Natural killer cell (primary cell): ENCODE measurements at regions not wholly inside any gene's neighbourhood (a gene's known extent, or its start where the extent isn't known, plus 50 kb on each side); places are given as distances from the start of the nearest gene placed in this dataset.

Experiments
- ATAC-seq, 3 donors: fragments of 150-1000 bp in 2 of 3; fragments of 200-7000 bp in 1 of 3; cut with Tn5 transposase; 1 replicate in 1 of 3; 2 replicates in 2 of 3; pipeline ENCODE4 v1.10.0; 2021; ENCODE audit warnings: mild to moderate bottlenecking in 2 of 3, moderate library complexity in 2 of 3
- DNase-seq, 2 donors: peaks; one replicate each; pipeline versions ENCODE4 v3.0.0 to v3.0.0-alpha.2; 2013 to 2021; ENCODE audit warnings: mixed read lengths in 1 of 2
- H3K27ac ChIP-seq: one replicate; pipeline ENCODE4 v1.5.1; 2013; ENCODE audit warnings: mild to moderate bottlenecking, low read length
- H3K27me3 ChIP-seq: one replicate; pipeline ENCODE4 v1.6.1; 2013; ENCODE audit warnings: low read length; ENCODE audit not compliant: control insufficient read depth, insufficient read depth
- H3K36me3 ChIP-seq: one replicate; pipeline ENCODE4 v1.6.1; 2013; ENCODE audit warnings: low read length; ENCODE audit not compliant: control insufficient read depth, insufficient read depth
- H3K4me1 ChIP-seq: one replicate; pipeline ENCODE4 v1.6.1; 2013; ENCODE audit warnings: low read length; ENCODE audit not compliant: control insufficient read depth, insufficient read depth
- H3K4me3 ChIP-seq: one replicate; pipeline ENCODE4 v1.5.1; 2013; ENCODE audit warnings: low read length
- H3K9me3 ChIP-seq: one replicate; pipeline ENCODE4 v1.6.1; 2013; ENCODE audit warnings: low read length; ENCODE audit not compliant: control insufficient read depth, insufficient read depth
- H3K27ac Mint-ChIP-seq, 2 donors: one replicate each; pipeline ENCODE4 v1.8.0; 2022; ENCODE audit warnings: mild to moderate bottlenecking in 2 of 2, mixed read lengths in 2 of 2, moderate library complexity in 1 of 2
- H3K27me3 Mint-ChIP-seq, 2 donors: one replicate each; pipeline ENCODE4 v1.8.0; 2022; ENCODE audit warnings: low read depth in 2 of 2, mixed read lengths in 2 of 2
- H3K36me3 Mint-ChIP-seq: one replicate; pipeline ENCODE4 v1.8.0; 2022; ENCODE audit warnings: mixed read lengths
- H3K4me1 Mint-ChIP-seq, 2 donors: one replicate each; pipeline ENCODE4 v1.8.0; 2022; ENCODE audit warnings: mixed read lengths in 2 of 2
- H3K4me3 Mint-ChIP-seq: one replicate; pipeline ENCODE4 v1.8.0; 2022; ENCODE audit warnings: mild to moderate bottlenecking, moderate library complexity, mixed read lengths
- H3K9me3 Mint-ChIP-seq, 2 donors: one replicate each; pipeline ENCODE4 v1.8.0; 2022; ENCODE audit warnings: mixed read lengths in 2 of 2
- CTCF ChIP-seq: fragments of 200-600 bp; IDR thresholded peaks from one replicate; pipeline ENCODE4 v1.8.0; 2022; ENCODE audit warnings: antibody characterized with exemption
- WGBS: methylation state at CpG from one replicate; pipeline ENCODE4 v1.1.7; 2013; ENCODE audit warnings: missing lambda C conversion rate; ENCODE audit not compliant: insufficient coverage; 5-methylcytosine and 5-hydroxymethylcytosine counted together
- intact Hi-C: fragments of 100-400 bp; cut with micrococcal nuclease; formaldehyde crosslinking; loops from one replicate; pipeline ENCODE4 v1.14.2; 2022

- intact Hi-C loops, result no loop called here
Observed at GRCh38 chr1:18015719-18016118, 91.9 kb upstream of the IGSF21 start.

GRCh38 chr1:18018366-18018765, 89.2 kb upstream of the IGSF21 start:
- no peak overlapping the region for H3K4me3 Mint-ChIP-seq
- Histone ChIP-seq H3K27ac (no peak overlapping the region), H3K9me3 (no peaks in the 10 kb centered on the region), H3K4me3 (no peak overlapping the region), H3K27me3 (no peaks in the 10 kb centered on the region), H3K4me1 (no peaks in the 10 kb centered on the region), H3K36me3 (no peaks in the 10 kb centered on the region)
- ATAC-seq (no peak), DNase-seq (no peak)
- H3K9me3 Mint-ChIP-seq, result no peaks in the 10 kb centered on the region
- peaks cover 5 to 29% of the 10 kb centered on the region in 2 donors for H3K27me3 Mint-ChIP-seq
- intact Hi-C loops, result no loop called here
- no peaks in the 10 kb centered on the region for H3K4me1 Mint-ChIP-seq
- no peaks in the 10 kb centered on the region for H3K36me3 Mint-ChIP-seq
- WGBS, result 68% methylated on average over 5 of the region's 5 CpGs
- TF ChIP-seq CTCF, result no peak
- H3K27ac Mint-ChIP-seq, result no peak overlapping the region

More at GRCh38 chr1:18015719-18016118, 91.9 kb upstream of the IGSF21 start:
- TF ChIP-seq CTCF, result no peak
- DNase-seq (no peak), ATAC-seq (no peak)
- Histone ChIP-seq H3K9me3 (no peaks in the 10 kb centered on the region), H3K27me3 (no peaks in the 10 kb centered on the region), H3K27ac (no peak overlapping the region), H3K36me3 (no peaks in the 10 kb centered on the region), H3K4me1 (no peaks in the 10 kb centered on the region), H3K4me3 (no peak overlapping the region)
- Mint-ChIP-seq H3K9me3 (no peaks in the 10 kb centered on the region), H3K4me3 (no peak overlapping the region), H3K27me3 (peaks cover 5 to 17% of the 10 kb centered on the region in 2 donors), H3K27ac (no peak overlapping the region), H3K4me1 (no peaks in the 10 kb centered on the region), H3K36me3 (no peaks in the 10 kb centered on the region)
- WGBS, result 66% methylated on average over 8 of the region's 8 CpGs

- H3K9me3 Mint-ChIP-seq, result no peaks in the 10 kb centered on the region
- H3K27ac Mint-ChIP-seq, result no peak overlapping the region
- no peaks in the 10 kb centered on the region for H3K36me3 ChIP-seq
- peaks cover 8 to 24% of the 10 kb centered on the region in 2 donors for H3K27me3 Mint-ChIP-seq
- DNase-seq (no peak), ATAC-seq (no peak)
- no peak for TF ChIP-seq CTCF
- no peaks in the 10 kb centered on the region for H3K36me3 Mint-ChIP-seq
- intact Hi-C loops, result no loop called here
- H3K4me1 ChIP-seq, result no peaks in the 10 kb centered on the region
- no peaks in the 10 kb centered on the region for H3K27me3 ChIP-seq
- no peak overlapping the region for H3K4me3 Mint-ChIP-seq
- H3K4me3 ChIP-seq, result no peak overlapping the region
- no peaks in the 10 kb centered on the region for H3K4me1 Mint-ChIP-seq
- H3K27ac ChIP-seq, result no peak overlapping the region
- H3K9me3 ChIP-seq, result no peaks in the 10 kb centered on the region
- 29% methylated on average over 4 of the region's 7 CpGs for WGBS
Observed at GRCh38 chr1:18020021-18020817, 87.4 kb upstream of the IGSF21 start.

GRCh38 chr1:18021242-18021641, 86.4 kb upstream of the IGSF21 start:
- no peak for DNase-seq
- H3K9me3 Mint-ChIP-seq, result no peaks in the 10 kb centered on the region
- H3K4me1 Mint-ChIP-seq, result no peaks in the 10 kb centered on the region
- H3K4me3 Mint-ChIP-seq, result no peak overlapping the region
- TF ChIP-seq CTCF, result no peak
- Histone ChIP-seq H3K27ac (no peak overlapping the region), H3K9me3 (no peaks in the 10 kb centered on the region), H3K27me3 (no peaks in the 10 kb centered on the region), H3K4me1 (no peaks in the 10 kb centered on the region), H3K4me3 (no peak overlapping the region), H3K36me3 (no peaks in the 10 kb centered on the region)
- no peaks in the 10 kb centered on the region for H3K36me3 Mint-ChIP-seq
- H3K27me3 Mint-ChIP-seq, result peaks cover 9 to 30% of the 10 kb centered on the region in 2 donors
- 60% methylated on average over 6 of the region's 6 CpGs for WGBS
- intact Hi-C loops, result no loop called here
- no peak overlapping the region for H3K27ac Mint-ChIP-seq
- no peak for ATAC-seq
